Liver (tissue), 3 donors: ENCODE measurements at regions not wholly inside any gene's neighbourhood (a gene's known extent, or its start where the extent isn't known, plus 50 kb on each side); places are given as distances from the start of the nearest gene placed in this dataset.

Source experiments
- EGR1 ChIP-seq, 2 donors: IDR thresholded peaks; 2 replicates each; pipeline ENCODE4 v1.6.1; 2016 to 2018; ENCODE audit warnings: antibody characterized with exemption in 2 of 2, low read depth in 2 of 2
- FOXA1 ChIP-seq: IDR thresholded peaks from 2 replicates; pipeline ENCODE4 v1.6.1; 2016; ENCODE audit warnings: antibody characterized with exemption
- GABPA ChIP-seq, 2 donors: IDR thresholded peaks in 1 of 2; conservative IDR thresholded peaks in 1 of 2; 2 replicates each; pipeline ENCODE4 v1.6.1; 2016; ENCODE audit warnings: antibody characterized with exemption in 2 of 2, mild to moderate bottlenecking in 1 of 2, moderate library complexity in 1 of 2
- RAD21 ChIP-seq, 2 donors: IDR thresholded peaks; 2 replicates each; pipeline ENCODE4 v1.6.1; 2016; ENCODE audit warnings: antibody characterized with exemption in 2 of 2, mild to moderate bottlenecking in 2 of 2
- RXRA ChIP-seq, 2 donors: IDR thresholded peaks; 2 replicates each; pipeline ENCODE4 v1.6.1; 2017 to 2018; ENCODE audit warnings: antibody characterized with exemption in 2 of 2, mild to moderate bottlenecking in 1 of 2
- SP1 ChIP-seq: IDR thresholded peaks from 2 replicates; pipeline ENCODE4 v1.6.1; 2018; ENCODE audit warnings: antibody characterized with exemption, mild to moderate bottlenecking
- TAF1 ChIP-seq: conservative IDR thresholded peaks from 2 replicates; pipeline ENCODE4 v1.6.1; 2016; ENCODE audit warnings: antibody characterized with exemption, mild to moderate bottlenecking
- YY1 ChIP-seq: IDR thresholded peaks from 2 replicates; pipeline ENCODE4 v1.6.1; 2016; ENCODE audit warnings: antibody characterized with exemption, mild to moderate bottlenecking
- TF ChIP-seq, protein P1 (sequence below): fragments of 150-350 bp; IDR thresholded peaks from 2 replicates; pipeline ENCODE4 v1.5.1; 2017; ENCODE audit warnings: improper control_type of control experiment, low read depth, low read length; ENCODE audit not compliant: missing input control
- TF ChIP-seq, protein P2 (sequence below): IDR thresholded peaks from 2 replicates; pipeline ENCODE4 v1.6.1; 2016; ENCODE audit warnings: antibody characterized with exemption, mild to moderate bottlenecking
- TF ChIP-seq, protein P3 (sequence below): IDR thresholded peaks from 2 replicates; pipeline ENCODE4 v1.6.1; 2016; ENCODE audit warnings: antibody characterized with exemption
- donor health status: healthy.
- donor health status: healthy.

DNA sequence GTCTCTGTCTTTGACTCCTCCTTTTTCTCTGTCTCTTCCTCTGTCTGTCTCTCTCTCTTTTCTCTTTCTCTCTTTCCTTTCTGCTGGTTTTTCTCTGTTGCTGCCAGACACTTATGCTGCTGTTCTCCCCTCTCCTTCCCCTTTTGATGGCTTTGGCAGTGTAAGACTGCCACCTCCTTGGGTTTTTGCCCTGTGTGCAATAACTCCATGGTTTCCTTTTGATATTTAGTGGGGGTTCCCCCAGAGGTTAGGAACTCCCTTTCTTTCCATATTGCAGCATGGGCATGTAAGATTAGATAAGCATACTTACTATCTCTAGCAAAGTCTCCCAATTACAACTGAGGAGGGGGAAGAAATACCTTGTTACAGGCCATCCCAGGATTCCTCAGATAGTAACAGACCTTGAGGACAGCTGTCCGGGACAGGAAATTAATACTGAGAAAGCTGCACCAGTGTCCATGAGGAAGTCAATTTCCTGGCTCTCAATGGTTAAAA, 333.8 kb upstream of the RBMY1B start:
- TF ChIP-seq, protein P1, sequence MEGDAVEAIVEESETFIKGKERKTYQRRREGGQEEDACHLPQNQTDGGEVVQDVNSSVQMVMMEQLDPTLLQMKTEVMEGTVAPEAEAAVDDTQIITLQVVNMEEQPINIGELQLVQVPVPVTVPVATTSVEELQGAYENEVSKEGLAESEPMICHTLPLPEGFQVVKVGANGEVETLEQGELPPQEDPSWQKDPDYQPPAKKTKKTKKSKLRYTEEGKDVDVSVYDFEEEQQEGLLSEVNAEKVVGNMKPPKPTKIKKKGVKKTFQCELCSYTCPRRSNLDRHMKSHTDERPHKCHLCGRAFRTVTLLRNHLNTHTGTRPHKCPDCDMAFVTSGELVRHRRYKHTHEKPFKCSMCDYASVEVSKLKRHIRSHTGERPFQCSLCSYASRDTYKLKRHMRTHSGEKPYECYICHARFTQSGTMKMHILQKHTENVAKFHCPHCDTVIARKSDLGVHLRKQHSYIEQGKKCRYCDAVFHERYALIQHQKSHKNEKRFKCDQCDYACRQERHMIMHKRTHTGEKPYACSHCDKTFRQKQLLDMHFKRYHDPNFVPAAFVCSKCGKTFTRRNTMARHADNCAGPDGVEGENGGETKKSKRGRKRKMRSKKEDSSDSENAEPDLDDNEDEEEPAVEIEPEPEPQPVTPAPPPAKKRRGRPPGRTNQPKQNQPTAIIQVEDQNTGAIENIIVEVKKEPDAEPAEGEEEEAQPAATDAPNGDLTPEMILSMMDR = no peak
- TF ChIP-seq SP1 (no peak), TAF1 (no peak), RAD21 (IDR thresholded peaks at IDR 0.05) (no peak), YY1 (no peak), RXRA (IDR thresholded peaks at IDR 0.05) (no peak), GABPA (IDR thresholded peaks at IDR 0.05 in 1 of 2, conservative IDR thresholded peaks at IDR 0.05 in 1 of 2) (no peak), FOXA1 (no peak), EGR1 (IDR thresholded peaks at IDR 0.05; ENCODE audit: low read depth in 2 of 2) (no peak)
- TF ChIP-seq, protein P2, sequence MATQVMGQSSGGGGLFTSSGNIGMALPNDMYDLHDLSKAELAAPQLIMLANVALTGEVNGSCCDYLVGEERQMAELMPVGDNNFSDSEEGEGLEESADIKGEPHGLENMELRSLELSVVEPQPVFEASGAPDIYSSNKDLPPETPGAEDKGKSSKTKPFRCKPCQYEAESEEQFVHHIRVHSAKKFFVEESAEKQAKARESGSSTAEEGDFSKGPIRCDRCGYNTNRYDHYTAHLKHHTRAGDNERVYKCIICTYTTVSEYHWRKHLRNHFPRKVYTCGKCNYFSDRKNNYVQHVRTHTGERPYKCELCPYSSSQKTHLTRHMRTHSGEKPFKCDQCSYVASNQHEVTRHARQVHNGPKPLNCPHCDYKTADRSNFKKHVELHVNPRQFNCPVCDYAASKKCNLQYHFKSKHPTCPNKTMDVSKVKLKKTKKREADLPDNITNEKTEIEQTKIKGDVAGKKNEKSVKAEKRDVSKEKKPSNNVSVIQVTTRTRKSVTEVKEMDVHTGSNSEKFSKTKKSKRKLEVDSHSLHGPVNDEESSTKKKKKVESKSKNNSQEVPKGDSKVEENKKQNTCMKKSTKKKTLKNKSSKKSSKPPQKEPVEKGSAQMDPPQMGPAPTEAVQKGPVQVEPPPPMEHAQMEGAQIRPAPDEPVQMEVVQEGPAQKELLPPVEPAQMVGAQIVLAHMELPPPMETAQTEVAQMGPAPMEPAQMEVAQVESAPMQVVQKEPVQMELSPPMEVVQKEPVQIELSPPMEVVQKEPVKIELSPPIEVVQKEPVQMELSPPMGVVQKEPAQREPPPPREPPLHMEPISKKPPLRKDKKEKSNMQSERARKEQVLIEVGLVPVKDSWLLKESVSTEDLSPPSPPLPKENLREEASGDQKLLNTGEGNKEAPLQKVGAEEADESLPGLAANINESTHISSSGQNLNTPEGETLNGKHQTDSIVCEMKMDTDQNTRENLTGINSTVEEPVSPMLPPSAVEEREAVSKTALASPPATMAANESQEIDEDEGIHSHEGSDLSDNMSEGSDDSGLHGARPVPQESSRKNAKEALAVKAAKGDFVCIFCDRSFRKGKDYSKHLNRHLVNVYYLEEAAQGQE = no peak
- TF ChIP-seq, protein P3, sequence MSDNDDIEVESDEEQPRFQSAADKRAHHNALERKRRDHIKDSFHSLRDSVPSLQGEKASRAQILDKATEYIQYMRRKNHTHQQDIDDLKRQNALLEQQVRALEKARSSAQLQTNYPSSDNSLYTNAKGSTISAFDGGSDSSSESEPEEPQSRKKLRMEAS = no peak
